ENCODE measurements at regions not wholly inside any gene's neighbourhood (a gene's known extent, or its start where the extent isn't known, plus 50 kb on each side); places are given as distances from the start of the nearest gene placed in this dataset.
A peak's percentile ranks its signal among the peaks of the same experiment; 100 is the strongest.

- TF ChIP-seq POLR2A (IDR thresholded peaks at IDR 0.05) (no peak), CTCF (IDR thresholded peaks at IDR 0.05) (peak in 2 of 7 experiments; percentile 9 to 26)
These were observed 166.0 kb upstream of the GSE1 start for GRCh38 chr16:85446951-85447692.

All from body of pancreas (tissue), 4 donors.